HK-2 (cell line): ENCODE measurements at regions not wholly inside any gene's neighbourhood (a gene's known extent, or its start where the extent isn't known, plus 50 kb on each side); places are given as distances from the start of the nearest gene placed in this dataset.

Experiments
- DNase-seq: peaks from one replicate; pipeline ENCODE4 v3.0.0-alpha.2; 2018; ENCODE audit not compliant: unreplicated experiment

DNA sequence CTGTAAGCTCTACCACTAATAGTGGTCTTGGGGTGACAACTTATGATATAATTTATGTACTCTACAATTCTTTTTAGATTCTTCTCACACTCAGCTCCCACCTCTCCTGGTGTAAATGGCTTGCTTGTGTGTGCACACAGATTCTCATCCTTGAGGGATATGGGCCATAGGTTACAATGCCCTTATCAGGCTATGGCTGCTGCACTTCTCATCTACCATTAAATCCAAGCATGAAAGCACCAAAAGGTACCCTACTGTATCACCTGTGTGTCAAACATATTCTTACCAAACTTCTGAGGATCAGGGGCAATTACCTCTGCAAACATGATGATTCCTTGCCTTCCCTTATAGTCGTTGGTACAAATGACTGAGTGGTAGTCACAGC is 891.9 kb downstream of the SQOR start:
- DNase-seq, result no peak

DNA sequence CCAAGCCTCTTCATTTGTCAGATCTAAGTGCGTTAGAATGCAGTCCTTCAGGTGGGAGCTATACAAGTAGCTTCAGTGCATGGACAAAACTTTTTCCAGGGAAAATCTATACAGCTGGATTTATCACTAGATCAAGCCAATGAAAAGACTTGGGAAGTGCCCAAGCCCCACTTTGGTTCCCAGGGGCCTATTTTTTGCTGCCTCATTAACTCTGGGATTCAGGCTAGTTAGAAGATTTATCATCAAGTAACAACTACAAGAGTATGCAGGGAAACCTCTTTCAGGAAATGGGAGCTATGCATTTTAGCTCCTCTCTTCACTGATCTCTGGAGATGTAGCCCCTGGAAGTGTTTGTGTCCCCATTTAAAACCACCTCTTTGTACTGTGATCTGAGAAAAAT is 908.8 kb downstream of the SQOR start:
- no peak for DNase-seq

DNA sequence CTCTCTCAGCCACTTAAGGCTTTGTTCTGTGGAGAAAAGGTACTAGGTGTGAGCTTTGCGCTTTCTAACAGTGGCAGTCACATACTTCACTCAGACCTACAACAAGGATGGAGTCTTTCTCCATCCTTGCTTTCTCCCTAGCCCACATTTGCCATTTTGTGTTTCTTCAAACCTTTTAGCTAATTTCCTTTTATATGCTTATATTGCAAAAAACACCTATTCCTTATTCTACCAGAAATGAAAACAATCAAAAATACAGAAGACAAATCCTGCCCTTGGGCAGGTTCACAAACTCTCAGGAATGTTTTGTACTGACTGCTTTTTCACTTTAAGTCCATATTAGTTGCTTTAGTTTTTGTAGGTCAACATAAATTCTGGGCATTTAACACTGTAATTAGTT is 914.2 kb downstream of the SQOR start:
- no peak for DNase-seq

DNA sequence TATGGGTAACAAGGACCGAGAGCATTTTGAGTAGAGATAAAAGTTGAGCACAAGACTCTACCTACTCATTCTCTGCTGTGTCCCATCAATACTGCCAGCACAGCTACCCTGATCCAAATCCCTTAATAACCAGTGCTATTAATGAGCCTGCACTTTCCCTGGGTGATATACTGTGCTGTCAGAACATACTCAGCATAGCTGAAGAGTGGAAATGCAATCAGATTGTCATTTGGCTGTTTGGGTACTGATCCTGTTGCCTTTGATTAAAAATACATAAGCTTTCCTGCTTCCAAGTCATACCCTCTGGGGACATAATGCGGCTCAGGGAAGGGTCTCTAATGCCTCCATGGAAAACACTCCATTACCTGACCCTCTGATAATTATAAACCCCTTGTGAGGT is 917.5 kb downstream of the SQOR start:
- DNase-seq, result no peak

DNA sequence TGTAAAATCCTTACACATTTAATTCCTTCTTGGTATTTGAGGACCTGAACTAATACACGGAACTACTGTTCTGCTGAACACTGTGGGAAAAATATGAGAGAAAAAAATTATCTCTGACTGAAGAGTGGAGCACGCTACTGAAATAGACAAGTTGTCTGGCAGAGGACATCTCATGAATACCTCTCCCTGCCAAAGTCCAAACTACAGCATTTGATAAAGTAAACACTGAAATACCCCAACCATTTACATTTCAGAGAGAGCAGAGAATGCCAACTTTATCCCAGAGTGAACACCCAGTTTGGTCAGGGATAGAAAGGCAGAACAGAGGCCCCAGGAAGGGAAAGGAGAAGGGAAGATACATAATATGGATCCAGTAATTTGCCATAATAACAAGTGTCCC is 920.7 kb downstream of the SQOR start:
- no peak for DNase-seq

DNA sequence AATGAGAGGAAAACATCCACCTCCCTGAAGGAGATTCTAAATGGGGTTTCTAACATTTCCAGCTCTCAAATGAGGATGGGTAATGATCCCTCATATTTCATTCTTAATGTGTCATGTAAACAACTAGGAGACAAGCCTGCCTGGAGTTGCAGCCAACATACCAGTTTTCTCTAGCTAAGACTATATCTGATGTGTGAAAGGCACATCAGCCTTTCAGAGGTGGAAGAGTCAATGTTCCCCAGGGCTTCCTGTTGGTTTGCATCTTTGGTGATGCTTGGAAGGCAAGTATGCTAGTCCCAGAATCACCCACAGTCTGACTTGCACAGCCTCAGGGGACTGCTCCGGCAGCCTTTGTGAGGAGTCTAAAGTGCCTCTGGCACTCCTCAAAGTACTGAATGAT is 921.2 kb downstream of the SQOR start:
- DNase-seq, result no peak

DNA sequence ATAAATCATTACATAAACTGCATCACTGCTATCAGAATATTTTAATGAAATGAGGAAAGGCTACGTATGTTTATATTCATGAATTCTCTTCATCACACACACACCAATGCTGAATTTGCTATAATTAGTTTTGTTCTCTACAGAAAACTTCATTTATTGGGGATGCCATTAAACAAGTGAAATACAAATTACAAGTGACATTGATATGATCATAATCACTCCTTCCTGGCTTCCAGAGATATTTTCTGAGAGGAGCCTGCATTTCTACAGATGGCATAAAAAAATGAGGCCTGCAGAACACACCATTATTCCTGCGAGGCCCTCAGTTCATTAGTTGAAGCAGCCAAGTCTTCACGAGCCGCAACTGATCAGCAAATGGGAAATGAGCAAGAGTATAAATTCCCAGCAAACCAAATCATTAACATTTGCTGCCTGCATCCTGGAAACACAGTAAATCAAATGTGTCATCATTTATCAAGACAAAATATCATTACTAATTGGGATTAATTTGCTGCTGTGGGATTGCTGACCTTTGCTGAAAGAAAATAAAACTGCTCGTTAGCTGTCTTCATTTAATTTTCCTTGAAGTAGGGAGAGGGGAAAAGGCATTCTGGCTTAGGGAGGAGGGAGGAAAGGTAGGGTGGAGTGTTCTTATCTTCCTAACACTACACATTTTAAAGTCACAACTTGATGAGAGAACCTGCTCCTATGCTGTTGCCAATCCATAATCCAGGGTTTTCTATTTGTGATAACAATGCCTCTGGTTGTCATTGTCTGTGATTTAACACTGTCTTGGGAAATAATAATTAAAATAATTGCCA is 921.9 kb downstream of the SQOR start:
- DNase-seq, result no peak

DNA sequence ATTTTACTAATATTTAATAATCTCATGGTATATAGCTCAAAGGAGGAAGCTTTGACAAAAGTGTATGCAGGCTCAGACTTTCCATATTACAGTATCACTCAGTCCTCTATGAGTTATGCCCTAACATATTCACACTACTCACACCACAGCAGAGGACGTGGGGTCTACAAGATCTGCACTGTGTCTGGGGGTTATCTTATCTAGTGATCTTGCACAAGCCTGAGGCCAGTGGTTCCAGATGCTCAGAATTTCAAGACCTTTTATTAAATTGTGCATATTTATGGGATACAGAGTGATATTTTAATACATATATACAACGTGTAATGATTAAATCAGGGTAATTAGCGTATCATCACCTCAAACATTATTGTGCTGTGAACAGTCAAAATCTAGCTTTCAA is 933.1 kb downstream of the SQOR start:
- DNase-seq, result no peak

DNA sequence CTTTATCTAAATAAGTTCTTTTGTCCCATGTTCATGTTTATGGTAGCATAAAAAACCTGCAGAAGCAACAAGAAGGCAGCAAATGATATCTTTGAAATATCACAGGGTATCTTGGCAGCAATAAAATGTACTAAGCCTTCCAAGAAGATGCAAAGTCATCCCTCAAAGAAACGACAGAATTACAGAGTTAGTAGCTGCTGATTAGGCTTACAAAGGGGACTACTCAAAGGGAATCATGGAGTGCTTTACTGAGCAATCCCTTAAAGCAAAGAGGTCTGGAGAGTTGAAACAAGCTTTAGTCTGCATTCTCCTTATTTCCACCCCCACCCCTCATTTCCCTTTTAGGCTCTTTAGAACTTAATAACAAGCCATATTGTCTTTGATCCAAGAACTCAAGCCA is 935.0 kb downstream of the SQOR start:
- DNase-seq, result no peak

DNA sequence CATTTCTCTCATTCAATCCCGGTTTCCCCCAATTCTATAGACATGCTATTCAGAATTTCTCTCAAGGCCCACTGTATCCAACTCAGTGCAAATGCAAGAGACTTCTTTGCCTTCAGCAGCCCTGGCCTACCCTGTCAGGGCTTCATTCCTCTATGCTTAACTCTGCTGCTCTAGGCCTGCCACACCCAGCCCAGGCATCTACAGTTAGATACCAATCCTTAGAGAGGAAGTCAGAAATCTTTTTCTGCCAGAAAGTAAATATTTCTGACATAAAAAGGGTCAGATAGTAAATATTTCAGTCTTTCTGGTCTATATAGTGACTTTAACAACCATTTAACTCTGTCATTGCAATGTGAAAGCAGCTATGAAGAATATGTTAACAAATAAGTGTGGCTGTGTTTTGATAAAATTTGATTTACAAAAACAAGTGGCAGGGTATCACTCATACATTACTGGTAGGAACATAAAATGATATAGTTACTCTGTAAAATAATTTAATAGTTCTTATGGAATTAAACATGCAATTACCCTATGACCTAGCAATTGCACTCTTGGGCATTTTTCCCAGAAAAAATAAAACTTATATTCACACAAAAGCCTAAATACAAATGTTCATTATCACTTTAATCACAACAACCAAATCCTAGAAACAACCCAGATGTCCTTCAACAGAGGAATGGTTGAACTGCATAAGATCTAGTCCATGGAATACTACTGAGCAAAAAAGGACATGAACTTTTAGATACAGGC is 942.0 kb downstream of the SQOR start:
- DNase-seq, result no peak

DNA sequence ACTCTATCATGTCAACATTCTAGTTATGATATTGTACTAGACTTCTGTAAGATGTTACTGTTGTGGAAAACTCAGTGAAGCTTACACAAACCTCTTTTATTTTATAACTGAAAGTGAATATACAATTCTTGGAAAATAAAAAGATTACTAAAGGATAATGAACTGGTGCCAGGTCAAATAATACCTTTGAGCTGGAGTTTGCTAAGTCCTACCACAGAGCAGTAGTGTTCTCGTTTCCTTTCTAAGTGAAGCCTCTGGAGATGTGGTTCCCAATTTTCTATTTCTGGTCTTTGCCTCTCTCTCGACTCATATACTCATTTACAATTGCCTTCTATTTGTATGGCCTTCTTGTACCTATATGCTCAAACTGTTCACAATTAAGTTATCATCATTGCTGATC is 942.9 kb downstream of the SQOR start:
- DNase-seq, result no peak

DNA sequence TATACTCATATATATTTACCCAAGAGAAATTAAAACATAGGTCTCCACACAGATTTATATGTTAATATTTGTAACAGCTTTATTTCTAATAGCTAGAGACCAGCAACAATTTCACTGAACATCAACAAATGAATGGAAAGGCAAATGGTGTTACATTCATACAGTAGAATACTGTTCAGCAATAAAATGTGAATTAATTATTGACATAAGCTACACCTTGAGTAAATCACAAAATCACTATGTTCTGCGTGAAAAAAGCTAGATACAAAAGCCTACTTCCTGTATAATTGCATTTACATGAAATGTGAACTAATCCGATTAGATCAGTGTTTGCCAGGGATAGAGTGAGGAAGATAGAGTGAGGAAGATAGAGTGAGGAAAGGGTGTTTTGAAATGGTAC is 945.7 kb downstream of the SQOR start:
- DNase-seq, result no peak

DNA sequence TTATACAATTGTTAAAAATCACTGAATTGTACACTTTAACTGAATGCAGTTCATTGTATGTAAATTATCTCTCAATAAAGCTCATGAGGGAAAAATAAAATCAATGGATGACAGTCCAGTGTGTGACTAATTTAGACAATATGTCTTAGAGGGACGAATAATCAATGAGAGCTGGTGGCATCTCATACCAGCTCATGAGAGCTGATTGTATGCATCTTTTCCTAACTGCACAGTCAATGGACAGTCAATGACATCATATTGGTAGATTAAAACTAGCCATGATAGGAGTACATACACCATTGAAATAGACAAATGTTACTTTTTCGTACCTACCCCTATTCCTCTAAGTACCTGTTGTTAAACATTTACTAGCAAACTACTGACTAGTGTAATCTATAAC is 946.1 kb downstream of the SQOR start:
- no peak for DNase-seq

DNA sequence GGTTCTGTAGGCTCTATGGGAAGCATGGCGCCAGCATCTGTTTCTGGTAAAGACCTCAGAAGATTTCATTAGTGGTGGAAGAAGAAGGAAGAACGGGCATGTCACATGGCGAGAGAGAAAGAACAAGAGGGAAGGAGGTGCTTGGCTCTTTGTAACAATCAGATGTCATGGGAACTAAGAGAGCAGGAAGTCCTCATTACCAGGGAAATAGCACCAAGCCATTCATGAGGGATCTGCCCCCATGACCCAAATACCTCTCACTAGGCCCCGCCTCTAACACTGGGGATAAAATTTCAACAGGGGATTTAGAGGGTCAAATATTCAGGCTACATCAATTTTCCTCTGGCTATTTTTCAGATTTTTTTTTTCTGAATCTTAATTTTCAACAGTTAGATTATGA is 954.3 kb downstream of the SQOR start:
- no peak for DNase-seq

DNA sequence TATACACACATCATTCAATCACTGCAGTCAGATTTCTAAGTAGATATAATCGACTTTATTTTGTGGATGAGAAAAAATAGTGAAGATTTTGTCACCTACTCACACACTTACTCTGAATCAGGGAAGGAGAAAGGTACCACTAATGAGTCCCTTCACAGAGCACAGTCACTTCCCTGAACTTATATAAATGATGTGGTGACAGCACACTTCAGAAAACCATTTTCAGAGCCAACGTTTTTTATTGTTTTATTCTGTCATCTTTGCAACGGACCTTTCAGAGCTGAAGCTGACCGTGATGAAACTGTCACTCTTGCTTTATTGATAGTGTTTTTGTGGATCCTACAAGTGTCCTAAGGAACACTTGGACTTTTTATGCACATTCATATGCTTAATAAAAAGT is 956.6 kb downstream of the SQOR start:
- no peak for DNase-seq

DNA sequence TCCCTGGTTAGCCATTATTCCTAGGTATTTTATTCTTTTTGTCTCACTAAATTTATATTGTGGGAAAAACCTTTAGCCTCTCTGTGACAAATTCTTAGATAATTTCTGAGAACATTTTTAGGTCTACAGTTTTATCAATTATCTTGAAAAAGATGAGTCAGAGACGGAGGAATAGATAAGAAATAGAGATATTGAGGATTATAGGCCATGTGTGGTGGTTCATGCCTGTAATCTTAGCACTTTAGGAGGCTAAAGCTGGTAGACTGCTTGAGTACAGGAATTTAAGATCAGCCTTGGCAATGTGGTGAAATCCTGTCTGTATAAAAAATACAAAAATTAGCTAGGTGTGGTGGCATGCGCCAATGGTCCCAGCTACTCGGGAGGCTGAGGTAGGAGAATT is 960.2 kb downstream of the SQOR start:
- DNase-seq, result no peak

DNA sequence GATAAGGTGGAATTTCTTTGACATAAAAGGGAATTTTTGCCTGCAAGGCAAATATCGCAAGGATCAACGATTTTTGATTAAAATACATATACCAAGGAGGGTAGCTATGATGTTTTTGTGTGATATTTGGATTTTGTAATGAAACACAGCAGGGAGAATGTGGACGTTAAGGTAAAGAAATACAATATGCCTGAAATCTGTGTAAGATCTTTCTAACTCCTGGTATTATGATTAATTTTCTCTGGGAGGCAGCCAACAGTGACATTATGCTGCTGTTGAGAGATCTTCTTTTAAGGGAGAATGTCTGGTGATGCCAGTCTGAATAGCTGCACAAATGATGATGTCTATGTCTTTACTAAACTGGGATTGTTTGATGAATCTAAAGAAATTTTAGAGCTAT is 972.2 kb downstream of the SQOR start:
- DNase-seq, result no peak

DNA sequence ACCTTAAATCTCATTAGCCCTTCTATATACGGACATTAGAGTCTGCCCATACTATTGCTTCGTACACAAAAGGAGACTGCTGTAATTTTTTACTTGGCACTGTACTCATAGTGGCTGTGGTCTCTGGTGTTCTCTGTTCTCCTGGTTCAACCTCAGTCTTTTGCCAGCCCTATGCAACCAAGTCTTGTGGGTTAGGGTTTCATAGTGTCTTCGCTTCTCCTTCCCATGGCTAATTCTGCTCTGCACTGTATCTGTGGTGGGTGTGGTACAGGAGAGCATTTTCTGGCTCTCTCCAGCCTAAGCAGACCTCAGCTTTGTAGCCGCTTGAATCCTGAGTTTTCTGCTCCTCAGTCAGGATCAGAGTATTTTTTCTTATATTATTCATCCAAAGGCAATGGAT is 981.2 kb downstream of the SQOR start:
- no peak for DNase-seq

DNA sequence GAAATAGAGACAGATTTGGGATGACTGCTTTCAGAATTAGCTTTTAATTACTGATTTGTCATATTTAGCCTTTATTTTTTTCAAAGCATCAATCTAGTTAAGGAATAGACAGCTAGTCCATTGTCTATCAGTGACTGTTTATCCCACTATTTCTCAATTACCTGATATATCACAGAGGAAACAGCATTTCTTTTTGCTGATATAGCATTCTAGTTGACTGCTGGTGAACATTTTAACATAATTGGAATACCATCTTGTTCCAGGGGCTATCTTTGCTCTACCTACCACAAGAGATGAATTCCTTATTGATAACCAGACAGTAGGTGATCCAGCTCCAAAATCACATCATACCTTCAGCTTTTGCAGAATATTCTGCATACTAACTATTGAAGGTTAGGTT is 982.7 kb downstream of the SQOR start:
- DNase-seq, result no peak

DNA sequence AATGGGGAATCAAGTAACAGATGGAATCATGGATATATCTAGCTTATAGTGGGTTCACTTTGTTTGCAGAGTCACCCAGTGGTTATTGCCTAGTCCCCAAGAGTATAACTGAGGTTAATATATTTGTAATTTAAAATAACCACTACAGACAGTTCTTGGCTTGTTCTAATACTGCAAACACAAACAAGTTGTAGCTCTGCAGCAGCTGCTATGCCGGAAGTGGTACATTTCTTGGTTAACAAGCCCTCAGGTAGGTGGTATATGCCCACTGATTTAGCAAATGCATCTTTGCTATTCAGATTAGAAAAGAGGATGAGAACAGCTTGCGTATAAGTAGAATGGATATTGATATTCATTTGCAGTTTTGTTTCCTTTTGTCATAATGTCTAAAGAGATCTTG is 984.2 kb downstream of the SQOR start:
- no peak for DNase-seq

DNA sequence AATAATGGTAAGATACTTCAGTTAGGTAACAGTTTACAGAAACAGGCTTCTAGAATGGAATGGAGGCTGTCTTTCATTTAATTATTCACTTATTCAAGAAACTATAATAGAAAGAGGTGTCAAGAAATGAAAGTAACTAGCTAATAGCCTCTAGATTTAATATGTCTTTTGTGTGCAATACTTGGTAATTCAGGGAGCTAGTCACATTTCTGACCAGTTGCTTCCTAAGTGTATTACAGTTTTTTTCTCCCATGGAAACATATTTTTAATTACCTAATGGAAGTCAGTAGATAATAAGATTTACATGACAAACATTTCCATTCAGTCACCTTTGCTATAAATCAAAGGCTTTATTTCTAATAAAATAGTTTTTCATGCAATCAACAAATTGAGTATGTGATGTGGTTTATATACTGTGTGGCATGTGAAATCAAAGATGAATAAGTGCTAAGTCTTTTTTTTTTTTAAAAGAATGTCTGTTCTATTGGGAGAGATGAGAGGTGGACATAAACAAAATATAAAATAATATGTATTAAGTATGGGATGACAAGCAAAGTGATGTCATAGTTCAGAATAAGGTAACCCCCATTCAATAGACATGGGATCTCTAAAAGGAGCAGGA is 985.7 kb downstream of the SQOR start:
- DNase-seq, result no peak

DNA sequence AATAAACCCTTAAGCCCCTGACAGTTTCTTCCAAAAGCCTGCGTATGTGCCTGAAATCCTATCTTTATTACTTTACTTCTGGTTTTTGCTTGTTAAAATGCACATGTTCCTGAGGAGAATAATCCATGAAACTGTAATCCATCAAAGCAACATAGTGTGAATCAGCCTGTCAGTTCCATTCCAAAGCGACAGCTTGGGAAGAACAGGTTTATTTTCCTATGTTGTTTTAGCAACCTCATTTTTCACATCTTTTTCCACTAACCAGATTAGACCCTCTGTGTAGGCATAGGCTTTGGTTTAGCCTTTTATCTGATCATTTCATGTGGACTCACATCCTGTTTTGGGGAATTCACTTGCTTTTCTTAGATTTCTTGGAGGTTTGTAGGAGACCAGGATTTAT is 988.0 kb downstream of the SQOR start:
- no peak for DNase-seq

DNA sequence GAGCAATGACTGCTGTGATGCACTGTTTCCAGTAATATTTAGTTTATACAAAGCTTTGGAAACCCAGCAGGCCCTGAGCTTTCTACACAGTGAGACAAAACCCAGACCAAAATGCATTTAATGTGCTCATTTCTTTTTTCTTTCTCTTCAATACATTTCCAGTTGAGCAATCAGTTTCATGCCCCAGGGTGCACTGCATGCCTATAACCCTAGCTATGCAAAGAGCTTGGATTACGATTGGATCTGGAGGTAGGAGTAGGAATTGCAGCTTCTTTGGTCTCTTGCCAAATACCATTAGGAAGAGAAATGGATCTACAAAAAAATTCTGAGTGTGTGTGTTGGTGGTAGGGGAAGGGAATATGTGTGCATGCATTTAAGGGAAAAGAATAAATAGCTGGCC is 1001.4 kb downstream of the SQOR start:
- DNase-seq, result no peak
